GM10266 (cell line): ENCODE measurements at regions not wholly inside any gene's neighbourhood (a gene's known extent, or its start where the extent isn't known, plus 50 kb on each side); places are given as distances from the start of the nearest gene placed in this dataset.

Experiments
- DNase-seq: peaks from one replicate; pipeline ENCODE4 v3.0.0; 2012; ENCODE audit errors: extremely low spot score
- TF ChIP-seq, protein P1 (sequence below): IDR thresholded peaks from 2 replicates; pipeline ENCODE4 v1.5.1; 2012; ENCODE audit warnings: mild to moderate bottlenecking, low read depth; ENCODE audit not compliant: control insufficient read depth, insufficient read depth; ENCODE audit errors: missing control alignments

DNA sequence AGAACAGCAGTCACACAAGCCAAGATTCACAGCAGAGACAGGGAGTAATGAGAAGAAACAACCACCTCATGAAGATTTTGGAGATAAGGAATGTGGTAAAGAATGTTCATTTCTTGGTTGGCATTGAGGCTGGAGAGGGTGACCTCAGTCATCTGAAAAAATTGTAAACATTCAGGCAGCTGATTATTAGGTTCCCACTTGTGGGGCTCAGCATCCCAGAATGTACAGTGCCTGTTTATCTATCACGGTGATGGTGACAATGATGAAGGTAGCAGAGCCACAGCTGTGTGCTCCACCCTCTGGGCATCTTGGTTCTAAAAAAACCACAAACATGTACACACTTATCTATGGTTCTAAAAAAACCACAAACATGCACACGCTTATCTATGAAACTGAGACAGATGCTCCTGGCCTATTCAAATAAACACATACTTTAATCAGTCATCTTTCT lies 143.9 kb upstream of the MOCS2 start:
- DNase-seq, result no peak
- TF ChIP-seq, protein P1, sequence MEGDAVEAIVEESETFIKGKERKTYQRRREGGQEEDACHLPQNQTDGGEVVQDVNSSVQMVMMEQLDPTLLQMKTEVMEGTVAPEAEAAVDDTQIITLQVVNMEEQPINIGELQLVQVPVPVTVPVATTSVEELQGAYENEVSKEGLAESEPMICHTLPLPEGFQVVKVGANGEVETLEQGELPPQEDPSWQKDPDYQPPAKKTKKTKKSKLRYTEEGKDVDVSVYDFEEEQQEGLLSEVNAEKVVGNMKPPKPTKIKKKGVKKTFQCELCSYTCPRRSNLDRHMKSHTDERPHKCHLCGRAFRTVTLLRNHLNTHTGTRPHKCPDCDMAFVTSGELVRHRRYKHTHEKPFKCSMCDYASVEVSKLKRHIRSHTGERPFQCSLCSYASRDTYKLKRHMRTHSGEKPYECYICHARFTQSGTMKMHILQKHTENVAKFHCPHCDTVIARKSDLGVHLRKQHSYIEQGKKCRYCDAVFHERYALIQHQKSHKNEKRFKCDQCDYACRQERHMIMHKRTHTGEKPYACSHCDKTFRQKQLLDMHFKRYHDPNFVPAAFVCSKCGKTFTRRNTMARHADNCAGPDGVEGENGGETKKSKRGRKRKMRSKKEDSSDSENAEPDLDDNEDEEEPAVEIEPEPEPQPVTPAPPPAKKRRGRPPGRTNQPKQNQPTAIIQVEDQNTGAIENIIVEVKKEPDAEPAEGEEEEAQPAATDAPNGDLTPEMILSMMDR, result no peak

DNA sequence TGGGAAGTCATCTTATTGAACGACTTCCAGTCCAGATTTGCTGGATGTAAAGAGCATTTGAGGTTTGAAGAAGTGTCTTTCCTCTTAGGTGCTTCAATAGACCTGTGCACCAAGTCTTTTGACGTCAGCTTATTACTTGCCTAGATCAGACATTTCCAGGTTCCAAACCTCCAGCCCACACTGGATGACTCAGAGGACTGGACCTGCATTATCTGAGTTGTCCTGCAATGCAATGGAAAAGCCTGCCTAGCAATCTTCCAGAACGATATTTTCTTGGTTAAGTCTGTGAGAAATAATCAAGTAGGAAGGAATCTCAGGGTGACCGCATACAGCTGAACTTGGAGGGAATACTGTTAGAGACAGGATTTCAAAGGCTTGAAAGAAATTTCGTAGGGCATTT lies 147.2 kb upstream of the MOCS2 start:
- DNase-seq, result no peak
- TF ChIP-seq, protein P1, result no peak

DNA sequence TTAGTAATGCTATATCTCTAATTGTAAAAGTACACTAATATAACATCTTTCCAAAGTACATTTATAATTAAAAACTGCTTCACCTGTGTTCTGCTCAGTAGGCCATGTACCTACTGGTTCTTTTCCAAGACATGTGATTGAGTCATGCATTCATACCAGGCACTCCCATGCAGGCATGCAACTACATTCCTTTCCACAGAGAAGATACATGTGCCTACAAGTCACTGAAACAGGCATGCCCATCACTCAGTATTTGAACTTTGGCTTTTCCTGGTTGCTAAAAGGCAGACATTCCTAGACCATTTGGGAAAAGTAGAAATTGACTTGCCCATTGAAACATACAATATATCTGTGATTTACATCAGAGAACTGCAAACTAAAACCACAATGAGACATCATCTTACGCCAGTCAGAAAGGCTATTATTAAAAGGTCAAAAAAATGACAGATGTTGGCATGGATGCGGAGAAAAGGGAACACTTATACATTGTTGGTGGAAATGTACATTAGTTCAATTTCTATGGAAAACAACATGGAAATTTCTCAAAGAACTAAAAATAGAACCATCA lies 148.3 kb upstream of the MOCS2 start:
- TF ChIP-seq, protein P1, result no peak
- no peak for DNase-seq

DNA sequence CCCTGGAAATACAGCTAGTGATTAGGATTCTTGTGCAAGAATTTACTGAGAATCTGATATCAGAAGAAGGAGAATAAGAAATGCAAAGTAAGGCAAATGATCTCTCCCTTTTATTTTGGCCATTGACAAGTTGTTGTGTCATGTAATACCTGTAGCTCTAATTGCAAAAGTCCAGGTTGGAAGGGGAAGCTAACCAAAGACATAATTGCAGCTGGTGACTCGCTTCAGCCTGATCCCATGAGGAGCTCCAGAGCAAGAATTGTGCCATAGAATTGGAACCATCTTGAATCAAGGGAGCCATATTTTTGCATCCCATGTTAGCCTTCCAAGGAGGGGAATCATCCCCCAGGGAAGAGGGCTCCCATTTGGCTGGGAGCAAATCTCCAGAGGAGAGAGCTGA lies 149.6 kb upstream of the MOCS2 start:
- no peak for DNase-seq
- TF ChIP-seq, protein P1, result no peak

DNA sequence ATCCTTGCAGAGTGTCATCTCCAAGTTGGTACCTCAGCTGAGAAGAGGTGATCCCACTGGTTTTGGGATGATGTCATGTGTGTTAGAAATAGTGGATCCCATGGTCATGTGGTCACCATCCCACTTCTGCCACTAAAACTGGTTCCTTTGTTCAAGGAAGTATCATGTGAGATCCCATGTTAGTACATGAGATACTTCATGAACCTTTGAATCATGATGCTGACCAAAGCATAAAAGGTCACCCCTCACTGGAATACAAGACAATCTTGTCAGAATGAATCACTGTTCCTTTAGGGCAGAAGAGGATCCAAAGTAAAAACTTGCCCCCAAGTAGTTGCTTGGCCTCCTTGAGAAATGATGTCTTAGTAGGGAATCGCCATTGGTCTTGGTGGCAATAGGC lies 150.9 kb upstream of the MOCS2 start:
- TF ChIP-seq, protein P1, result no peak
- no peak for DNase-seq

DNA sequence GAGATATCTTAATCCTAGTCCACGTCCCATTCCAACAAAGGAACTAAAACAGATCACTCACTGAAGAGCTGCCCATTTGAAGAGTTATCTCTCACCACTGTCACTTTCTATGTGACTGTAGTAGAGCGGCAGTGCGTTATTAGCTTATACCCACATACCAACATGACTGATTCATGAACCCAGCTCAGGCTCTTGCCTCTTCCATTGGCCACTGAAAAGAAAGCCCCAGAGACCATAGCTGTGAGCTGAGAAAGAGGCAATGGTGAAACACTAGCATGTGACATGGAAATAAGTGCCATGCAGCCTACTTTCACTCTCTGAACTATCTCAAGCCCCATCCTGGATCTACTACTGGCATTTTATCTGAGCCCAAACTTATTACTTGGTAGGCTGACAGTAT lies 151.7 kb upstream of the MOCS2 start:
- TF ChIP-seq, protein P1, result no peak
- no peak for DNase-seq

DNA sequence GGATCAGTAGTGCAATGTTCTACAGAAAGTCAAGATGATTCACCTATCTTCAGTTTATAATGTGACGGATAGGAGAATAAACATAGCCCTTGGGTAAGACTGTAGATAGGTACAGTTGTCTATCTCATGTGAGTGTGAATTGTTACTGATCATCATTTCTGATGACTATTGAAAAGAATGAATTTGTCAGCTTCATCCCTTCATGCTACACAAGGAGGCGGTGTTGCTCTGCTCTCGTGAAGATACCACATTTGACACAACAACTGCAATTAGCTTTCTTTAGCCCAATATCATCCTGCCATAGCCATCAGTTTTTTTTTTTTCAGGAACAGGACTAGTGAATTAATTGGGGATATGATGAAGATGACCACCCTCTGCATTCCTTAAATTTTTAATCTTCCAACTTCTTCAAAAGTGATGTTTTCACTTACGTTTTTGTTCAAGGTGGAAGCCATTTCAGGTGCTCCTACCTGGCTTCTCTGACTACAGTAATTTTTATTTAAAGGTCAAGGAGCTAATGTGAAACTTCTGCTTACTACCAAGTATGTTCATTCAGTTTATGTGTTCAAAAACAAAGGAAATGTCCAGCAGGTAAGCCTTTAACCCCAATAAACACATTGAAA lies 152.9 kb upstream of the MOCS2 start:
- DNase-seq, result no peak
- TF ChIP-seq, protein P1, result no peak
